ENCODE measurements at regions not wholly inside any gene's neighbourhood (a gene's known extent, or its start where the extent isn't known, plus 50 kb on each side); places are given as distances from the start of the nearest gene placed in this dataset.

GRCh38 chr20:50376888-50377459 lies 133.2 kb upstream of the PTPN1 start:
- no peak for DNase-seq (ENCODE audit: low read depth, low spot score)

- DNase-seq (ENCODE audit: low read depth, low spot score), result no peak
Observed at GRCh38 chr20:50378170-50379000, 131.8 kb upstream of the PTPN1 start.

DNA sequence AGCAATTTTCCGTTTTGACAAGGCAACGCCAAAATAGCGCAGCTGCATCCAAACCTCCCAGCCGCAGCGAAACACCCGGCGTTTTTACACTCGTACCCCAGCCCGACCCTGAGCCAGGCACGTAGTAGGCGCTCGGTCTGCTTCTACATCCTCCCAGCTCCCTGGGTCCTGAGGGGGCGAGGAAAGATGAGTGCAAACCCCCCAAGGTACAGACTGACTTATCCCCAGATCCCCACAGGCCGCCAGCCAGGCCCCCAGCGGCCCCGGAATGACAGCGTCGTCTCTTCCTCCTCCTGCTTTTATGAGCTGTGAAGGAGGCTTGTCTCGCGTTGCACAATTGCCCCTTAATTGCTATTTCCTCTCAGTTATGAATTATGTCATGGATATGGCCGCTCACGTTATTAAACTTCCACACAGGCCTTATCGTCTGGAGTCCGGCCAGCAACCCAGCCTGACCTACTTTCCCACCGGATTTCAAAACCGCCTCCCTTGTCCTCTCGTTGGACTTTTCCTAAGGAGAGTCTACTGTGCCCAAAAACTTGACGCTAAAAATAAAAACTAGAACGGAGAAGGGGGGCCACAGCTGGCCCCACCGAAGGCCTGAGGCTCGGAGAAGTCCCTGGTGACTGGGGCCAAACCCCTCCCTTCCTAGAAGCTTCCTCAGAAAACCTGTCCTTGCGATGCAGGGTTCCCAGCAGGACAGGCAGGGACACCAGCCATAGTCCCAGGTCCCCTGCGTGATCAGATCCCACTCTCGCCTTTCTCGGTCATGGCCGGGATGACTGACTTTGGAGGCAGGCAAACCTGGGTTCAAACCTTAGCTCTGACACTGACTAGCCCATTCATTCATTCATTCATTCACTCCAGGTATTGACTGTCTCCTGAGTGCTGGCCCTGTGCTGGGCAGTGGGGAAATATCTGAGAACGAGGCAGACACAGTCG lies 130.9 kb upstream of the PTPN1 start:
- no peak for DNase-seq (ENCODE audit: low read depth, low spot score)

GRCh38 chr20:50379991-50380696 lies 130.0 kb upstream of the PTPN1 start:
- no peak for DNase-seq (ENCODE audit: low read depth, low spot score)

- peak; percentile 51 for DNase-seq (ENCODE audit: low read depth, low spot score)
Observed at GRCh38 chr20:50380697-50381040, 129.5 kb upstream of the PTPN1 start.

DNA sequence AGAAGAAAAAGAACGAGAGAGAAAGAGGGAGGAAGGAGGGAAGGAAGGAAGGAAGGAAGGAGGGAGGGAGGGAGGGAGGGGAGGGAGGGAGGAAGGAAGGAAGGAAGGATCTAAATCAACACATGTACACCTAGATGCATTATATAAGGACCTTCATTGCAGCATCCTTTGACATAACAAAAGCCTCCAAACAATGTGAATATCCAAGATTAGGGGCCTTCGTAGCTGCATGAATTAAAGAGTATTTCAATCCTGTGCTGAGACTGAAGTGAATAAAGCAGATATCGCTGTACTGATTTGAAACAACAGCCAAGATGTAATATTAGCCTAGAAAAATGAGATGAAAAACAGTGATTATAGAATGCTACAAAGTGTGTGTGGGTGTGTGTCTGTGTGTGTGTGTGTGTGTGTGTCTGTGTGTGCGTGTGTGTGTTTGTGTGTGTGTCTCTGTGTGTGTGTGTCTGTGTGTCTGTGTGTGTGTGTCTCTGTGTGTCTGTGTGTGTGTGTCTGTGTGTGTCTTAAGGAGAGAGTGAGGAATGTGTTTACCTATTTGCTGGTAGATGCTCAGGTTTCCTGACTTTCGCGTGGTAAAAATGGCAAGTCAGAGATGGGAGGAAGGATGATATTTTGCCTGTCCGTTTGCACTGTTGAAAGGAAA lies 129.0 kb upstream of the PTPN1 start:
- no peak for DNase-seq (ENCODE audit: low read depth, low spot score)

- no peak for DNase-seq (ENCODE audit: low read depth, low spot score)
Observed at GRCh38 chr20:50381771-50382593, 128.2 kb upstream of the PTPN1 start.

DNA sequence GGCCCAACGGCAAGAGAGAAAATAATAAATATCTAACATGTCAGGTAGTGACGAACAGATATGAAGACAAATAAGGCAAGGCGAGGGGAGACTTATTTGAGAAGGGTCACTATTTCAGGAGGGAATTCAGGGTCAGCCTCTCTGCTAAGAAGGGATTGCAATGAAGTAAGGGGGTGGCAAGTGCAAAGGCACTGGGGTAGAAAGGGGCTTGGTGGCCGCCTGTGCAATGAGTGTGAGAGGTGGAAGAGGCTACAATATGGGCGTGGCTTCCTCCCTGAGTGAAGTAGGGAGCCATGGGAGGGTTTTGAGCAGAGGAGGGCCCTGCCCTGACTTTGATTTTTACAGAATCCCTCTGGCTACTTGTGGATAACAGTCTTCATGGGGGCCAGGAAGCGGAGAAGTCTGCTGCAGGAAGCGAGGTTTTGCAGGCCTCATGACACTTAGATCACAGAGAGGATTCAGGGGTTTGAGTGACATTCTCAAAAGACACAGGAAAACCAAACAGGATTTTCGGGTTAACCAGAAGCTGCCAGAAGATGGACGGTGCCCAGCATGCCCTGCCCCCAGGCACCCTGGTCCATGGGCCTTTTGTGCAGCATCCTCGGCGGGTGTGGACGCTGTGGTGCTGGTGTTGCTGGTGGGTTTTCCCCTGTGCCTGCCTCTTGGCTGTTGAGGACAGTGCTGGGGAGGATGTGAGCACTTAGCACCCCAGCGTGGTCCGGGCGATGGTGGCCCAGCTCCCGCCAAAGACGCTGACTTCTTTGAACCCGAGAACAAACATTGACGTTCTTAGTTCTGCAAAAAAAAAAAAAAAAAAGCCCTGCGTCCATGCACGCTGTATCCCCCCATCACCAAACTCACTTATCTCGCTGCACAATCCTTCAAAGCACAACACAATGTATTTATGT lies 124.2 kb upstream of the PTPN1 start:
- no peak for DNase-seq (ENCODE audit: low read depth, low spot score)

- DNase-seq (ENCODE audit: low read depth, low spot score), result no peak
Observed at GRCh38 chr20:50386641-50386960, 123.6 kb upstream of the PTPN1 start.

DNA sequence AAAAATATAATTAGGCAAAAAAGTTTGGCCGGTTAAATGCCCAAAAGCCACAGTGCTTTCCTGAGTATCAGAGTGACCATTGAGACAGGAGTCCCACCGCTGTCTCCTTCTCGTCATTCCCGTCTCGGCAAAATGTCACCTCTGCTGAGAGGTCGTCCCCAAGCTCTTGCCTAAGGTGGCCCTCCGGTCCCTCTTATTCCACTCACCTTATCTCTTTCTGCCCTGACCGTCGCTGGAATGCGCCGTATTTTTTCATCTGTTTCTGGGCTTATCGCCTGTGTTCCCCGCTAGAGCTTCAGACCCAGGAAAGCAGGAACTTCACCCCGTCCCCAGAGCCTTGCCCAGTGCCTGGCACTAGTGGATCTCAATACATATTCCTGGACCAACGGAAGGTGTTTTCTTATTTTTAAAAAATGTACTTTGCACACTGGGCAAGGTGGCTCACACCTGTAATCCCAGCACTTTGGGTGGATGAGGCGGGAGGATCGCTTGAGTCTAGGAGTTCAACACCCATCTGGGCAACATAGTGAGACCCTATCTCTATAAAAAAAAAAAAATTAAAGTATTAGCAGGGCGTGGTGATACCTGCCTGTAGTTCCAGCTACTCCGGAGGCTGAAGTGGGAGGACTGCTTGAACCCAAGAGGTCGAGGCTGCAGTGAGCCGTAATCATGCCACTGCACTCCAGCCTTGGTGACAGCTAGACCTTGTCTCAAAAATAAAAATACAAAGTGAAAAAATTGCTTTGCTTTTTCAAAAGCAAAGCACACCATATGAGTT lies 122.8 kb upstream of the PTPN1 start:
- no peak for DNase-seq (ENCODE audit: low read depth, low spot score)

DNA sequence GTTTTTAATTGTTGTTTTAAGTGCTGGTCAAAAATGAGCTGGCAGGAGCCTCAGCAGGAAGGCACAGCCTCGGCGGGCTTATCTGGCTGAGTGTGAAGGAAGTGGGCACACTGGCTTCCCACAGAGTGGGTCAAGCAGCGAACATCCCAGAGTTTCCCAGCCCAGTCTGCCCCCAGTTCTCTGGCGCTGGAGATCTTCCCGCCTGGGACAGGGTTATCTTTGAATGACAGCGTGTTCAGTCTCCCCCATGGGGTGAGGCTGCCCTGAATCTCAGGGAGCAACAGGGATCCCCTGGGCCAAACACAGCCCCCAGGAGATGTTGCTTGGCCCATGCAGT lies 122.2 kb upstream of the PTPN1 start:
- peak; percentile 39 for DNase-seq (ENCODE audit: low read depth, low spot score)

DNA sequence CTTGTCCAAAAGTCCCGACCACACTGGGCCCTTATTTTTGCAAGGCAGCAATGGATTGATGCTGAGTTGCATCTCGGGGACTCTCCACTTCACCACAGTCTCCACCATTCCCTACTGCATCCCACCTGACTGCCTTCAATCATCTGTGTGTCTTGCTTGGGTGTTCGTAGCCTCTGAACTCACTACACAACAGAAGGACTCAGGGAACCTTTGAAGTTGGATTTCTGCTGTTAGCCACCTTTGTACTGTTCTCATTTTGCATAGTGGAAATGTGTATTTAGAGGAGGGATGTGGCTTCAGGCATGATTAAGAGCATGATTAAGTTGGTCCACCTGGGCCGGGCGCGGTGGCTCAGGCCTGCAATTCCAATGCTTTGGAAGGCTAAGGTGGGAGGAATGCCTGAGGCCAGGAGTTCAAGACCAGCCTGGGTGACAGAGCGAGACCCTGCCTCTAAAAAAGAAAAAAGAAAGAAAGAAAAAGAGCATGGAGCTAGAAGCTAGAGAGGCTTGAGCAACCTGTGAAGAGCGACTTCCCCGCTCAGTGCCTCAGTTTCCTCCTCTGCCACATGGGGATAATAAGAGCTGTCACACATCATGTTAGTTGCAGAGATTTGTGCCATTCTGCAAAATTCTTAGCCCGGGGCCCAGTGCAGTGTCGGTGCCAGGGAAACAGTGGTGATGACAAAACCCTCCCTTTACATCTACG lies 121.3 kb upstream of the PTPN1 start:
- no peak for DNase-seq (ENCODE audit: low read depth, low spot score)

DNA sequence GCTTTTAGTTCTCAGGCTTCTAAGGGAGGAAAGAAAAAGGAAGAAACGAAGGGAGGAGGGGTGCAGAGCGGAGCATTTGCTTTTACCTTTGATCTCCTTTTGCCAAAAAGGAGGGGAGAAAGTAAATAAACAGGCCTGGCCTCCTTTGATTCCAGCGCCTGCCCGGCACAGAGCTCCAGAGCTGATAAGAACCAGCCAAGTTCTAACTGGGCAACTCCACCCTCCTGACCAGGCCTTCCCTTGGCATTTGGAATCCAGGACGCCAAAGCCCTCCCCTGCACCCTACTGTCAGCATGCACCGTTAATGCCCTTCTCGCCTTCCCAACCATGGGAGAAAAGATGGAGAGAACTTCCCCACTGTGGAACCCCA lies 120.8 kb upstream of the PTPN1 start:
- DNase-seq (ENCODE audit: low read depth, low spot score), result peak; percentile 36

GRCh38 chr20:50389808-50390684 lies 120.1 kb upstream of the PTPN1 start:
- DNase-seq (ENCODE audit: low read depth, low spot score), result no peak

DNA sequence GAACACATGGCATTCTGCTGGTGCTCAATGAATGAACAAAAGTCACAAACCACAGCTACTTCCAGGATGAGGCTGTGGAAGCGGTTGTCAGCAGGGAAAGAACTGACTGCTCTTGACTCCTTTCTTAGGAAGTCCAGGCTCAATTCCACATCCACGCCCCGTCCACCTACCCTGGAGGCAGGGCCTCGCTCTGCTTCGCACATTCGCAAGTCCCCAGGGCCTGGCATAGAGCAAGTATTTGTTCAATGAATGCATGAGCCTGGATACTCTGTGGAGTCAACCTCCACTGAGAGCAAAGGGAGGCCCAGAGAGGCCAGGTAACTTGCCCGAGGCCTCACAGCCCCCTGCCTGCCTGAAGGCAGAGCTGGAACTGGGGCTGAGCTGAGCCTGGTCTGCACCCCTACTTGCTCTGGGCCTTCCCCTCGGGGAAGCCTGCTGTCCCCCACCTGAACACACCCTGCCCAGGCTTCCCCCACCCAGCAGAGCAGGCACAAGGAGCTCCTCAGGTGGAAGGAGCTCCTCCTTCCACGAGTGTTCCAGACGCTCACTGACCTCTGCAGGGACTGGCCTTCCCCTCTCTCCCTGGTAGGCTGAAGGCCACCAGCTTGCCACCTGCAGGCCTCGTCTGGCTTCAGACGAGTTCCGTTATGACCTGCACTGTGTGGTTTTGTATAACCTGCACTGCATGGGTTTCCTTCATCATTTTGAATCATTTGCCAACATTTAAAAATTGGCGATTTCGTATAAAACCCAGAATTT lies 119.3 kb upstream of the PTPN1 start:
- no peak for DNase-seq (ENCODE audit: low read depth, low spot score)

DNA sequence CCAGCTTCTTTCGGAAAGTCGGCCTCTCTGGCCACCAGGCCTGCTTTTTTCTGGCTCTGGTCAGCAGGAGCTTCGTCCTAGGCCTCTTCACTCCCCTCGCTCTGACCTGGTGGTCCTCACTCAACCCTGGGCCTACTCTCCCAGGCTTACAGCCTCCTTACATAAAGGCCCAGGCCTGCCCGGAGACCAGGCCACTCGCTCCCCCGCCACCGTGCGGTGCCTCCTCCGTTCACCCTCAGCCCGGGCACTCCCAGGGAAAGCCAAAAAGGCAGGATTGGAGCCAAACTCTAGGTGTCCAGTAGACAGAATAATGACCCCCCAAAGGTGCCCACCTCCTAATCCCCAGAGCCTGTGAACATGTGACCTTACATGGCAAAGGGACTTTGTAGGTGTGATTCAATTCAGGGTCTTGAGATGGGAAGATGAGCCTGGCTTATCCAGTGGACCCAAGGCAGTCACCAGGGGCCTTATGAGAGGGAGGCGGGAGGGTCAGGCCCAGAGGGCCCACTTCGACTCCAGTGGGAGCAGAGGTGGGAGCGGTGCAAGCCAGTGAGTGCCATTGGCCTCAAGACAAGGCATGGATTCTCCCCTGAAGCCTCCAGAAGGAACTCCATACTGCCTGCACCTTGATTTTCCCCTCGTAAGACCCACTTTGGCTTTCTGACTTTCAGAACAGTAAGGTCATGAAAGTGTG lies 118.6 kb upstream of the PTPN1 start:
- DNase-seq (ENCODE audit: low read depth, low spot score), result no peak

Data from astrocyte of the hippocampus (primary cell).